Tibial nerve (tissue), 4 donors: ENCODE measurements at regions not wholly inside any gene's neighbourhood (a gene's known extent, or its start where the extent isn't known, plus 50 kb on each side); places are given as distances from the start of the nearest gene placed in this dataset. TPM values are rescaled to one million over a fixed set of nuclear protein-coding genes. Genes with fewer than 3 reads are reported as not detected.

Source experiments
- DNase-seq, 2 donors: peaks; one replicate each; pipeline ENCODE4 v3.0.0-alpha.2; 2019; ENCODE audit warnings: low spot score in 2 of 2
- H3K27ac ChIP-seq, 4 donors: fragments of 200-600 bp; sonication (generic) in 3 of 4; one replicate each; pipeline ENCODE4 v1.5.1; 2017 to 2019; ENCODE audit warnings: mild to moderate bottlenecking in 1 of 4
- H3K27me3 ChIP-seq, 2 donors: fragments of 200-600 bp; sonication (generic) in 1 of 2; one replicate each; pipeline versions ENCODE4 v1.5.1 to v1.6.0; 2017 to 2019
- H3K36me3 ChIP-seq, 3 donors: fragments of 200-600 bp; sonication (generic); one replicate each; pipeline ENCODE4 v1.5.1; 2018 to 2019
- H3K4me1 ChIP-seq, 4 donors: fragments of 200-600 bp; sonication (generic) in 3 of 4; one replicate each; pipeline ENCODE4 v1.5.1; 2017 to 2019
- H3K4me3 ChIP-seq, 4 donors: fragments of 200-600 bp; sonication (generic) in 3 of 4; one replicate each; pipeline ENCODE4 v1.5.1; 2017 to 2019; ENCODE audit warnings: mild to moderate bottlenecking in 1 of 4, moderate library complexity in 1 of 4
- H3K9me3 ChIP-seq, 4 donors: fragments of 200-600 bp; sonication (generic) in 3 of 4; one replicate each; pipeline ENCODE4 v1.5.1; 2017 to 2019
- CTCF ChIP-seq, 5 experiments: fragments of 200-600 bp in 3 of 5; fragments of 450-650 bp in 2 of 5; sonication (generic) in 3 of 5; IDR thresholded peaks; one replicate each; pipeline ENCODE4 v1.5.1; 2016 to 2019; ENCODE audit warnings: antibody characterized with exemption in 5 of 5, mild to moderate bottlenecking in 3 of 5, moderate library complexity in 2 of 5
- EP300 ChIP-seq, 2 donors: sonication (generic); formaldehyde crosslinking; IDR thresholded peaks; one replicate each; pipeline ENCODE4 v1.6.1; 2017; ENCODE audit warnings: antibody characterized with exemption in 2 of 2, mild to moderate bottlenecking in 1 of 2
- POLR2A ChIP-seq, 2 donors: fragments of 450-650 bp; IDR thresholded peaks; one replicate each; pipeline ENCODE4 v1.6.1; 2017; ENCODE audit warnings: antibody characterized with exemption in 2 of 2, mild to moderate bottlenecking in 2 of 2, moderate library complexity in 2 of 2
- WGBS, 2 donors: methylation state at CpG; one replicate each; pipeline ENCODE4 v1.1.5; 2018; 5-methylcytosine and 5-hydroxymethylcytosine counted together
- small RNA-seq: library from RNA; depleted of rRNA; stranded (forward); fragments of <200 nt; gene quantifications from one replicate; pipeline ENCODE3, GENCODE V24; 2016

- TF ChIP-seq CTCF (IDR thresholded peaks at IDR 0.05) (no peak), EP300 (IDR thresholded peaks at IDR 0.05) (no peak), POLR2A (IDR thresholded peaks at IDR 0.05) (no peak)
- H3K4me1 ChIP-seq: no peaks in the 10 kb centered on the region
Observed at GRCh38 chr20:11853359-11853758, 64.3 kb upstream of the BTBD3 start.

GRCh38 chr20:11861479-11861878, 56.2 kb upstream of the BTBD3 start:
- Histone ChIP-seq H3K9me3 (no peaks in the 10 kb centered on the region), H3K27ac (no peak overlapping the region), H3K4me1 (no peaks in the 10 kb centered on the region), H3K27me3 (no peaks in the 10 kb centered on the region), H3K4me3 (no peak overlapping the region), H3K36me3 (no peaks in the 10 kb centered on the region)
- 37 to 41% methylated on average over 3 of the region's 3 CpGs for whole genome bisulfite sequencing, 2 donors
- TF ChIP-seq CTCF (IDR thresholded peaks at IDR 0.05) (no peak), EP300 (IDR thresholded peaks at IDR 0.05) (no peak), POLR2A (IDR thresholded peaks at IDR 0.05) (no peak)
- no peak for DNase-seq

More at GRCh38 chr20:11853359-11853758, 64.3 kb upstream of the BTBD3 start:
- H3K36me3 ChIP-seq: no peaks in the 10 kb centered on the region
- H3K4me3 ChIP-seq: no peak overlapping the region
- no peaks in the 10 kb centered on the region for H3K27me3 ChIP-seq
- no peaks in the 10 kb centered on the region for H3K9me3 ChIP-seq
- H3K27ac ChIP-seq: no peak overlapping the region
- no peak for DNase-seq

- TF ChIP-seq EP300 (IDR thresholded peaks at IDR 0.05) (no peak), CTCF (IDR thresholded peaks at IDR 0.05) (no peak), POLR2A (IDR thresholded peaks at IDR 0.05) (no peak)
- 72 to 83% methylated on average over 6 of the region's 6 CpGs for WGBS, 2 donors
- Histone ChIP-seq H3K36me3 (no peaks in the 10 kb centered on the region), H3K27ac (no peak overlapping the region), H3K4me1 (no peaks in the 10 kb centered on the region), H3K4me3 (no peak overlapping the region), H3K27me3 (no peaks in the 10 kb centered on the region), H3K9me3 (no peaks in the 10 kb centered on the region)
- DNase-seq: no peak
Observed at GRCh38 chr20:11867291-11867919, 50.3 kb upstream of the BTBD3 start.

Small RNAs in the stretch of these regions (small RNA-seq; reads per million reads assigned to genes)
- gene AL080274.1 (not detected), gene RN7SKP111 (not detected)
